KMS-11 (cell line): ENCODE measurements at regions not wholly inside any gene's neighbourhood (a gene's known extent, or its start where the extent isn't known, plus 50 kb on each side); places are given as distances from the start of the nearest gene placed in this dataset.

Source experiments
- H2AFZ ChIP-seq: fragments of 200-600 bp; sonication (generic); 2 replicates; pipeline ENCODE4 v1.6.1; 2016; ENCODE audit warnings: antibody characterized with exemption, mixed run types, low read depth
- H3K27ac ChIP-seq: fragments of 200-600 bp; sonication (generic); 2 replicates; pipeline ENCODE4 v1.6.1; 2016; ENCODE audit warnings: mild to moderate bottlenecking, mixed run types
- H3K27me3 ChIP-seq: fragments of 200-600 bp; sonication (generic); 2 replicates; pipeline ENCODE4 v1.6.1; 2017; ENCODE audit warnings: mild to moderate bottlenecking, low read depth, mixed run types, moderate library complexity; ENCODE audit not compliant: insufficient read depth
- H3K36me3 ChIP-seq: fragments of 200-600 bp; sonication (generic); 2 replicates; pipeline ENCODE4 v1.6.1; 2017; ENCODE audit warnings: mild to moderate bottlenecking, mixed run types; ENCODE audit not compliant: insufficient read depth
- H3K4me1 ChIP-seq: fragments of 200-600 bp; sonication (generic); 2 replicates; pipeline ENCODE4 v1.6.1; 2016; ENCODE audit warnings: mild to moderate bottlenecking, low read depth, mixed run types; ENCODE audit not compliant: poor library complexity, severe bottlenecking
- H3K4me2 ChIP-seq: fragments of 200-600 bp; sonication (generic); 2 replicates; pipeline ENCODE4 v1.7.0; 2016; ENCODE audit warnings: mild to moderate bottlenecking, mixed run types
- H3K4me3 ChIP-seq: fragments of 200-600 bp; sonication (generic); IDR thresholded peaks from 2 replicates; pipeline ENCODE4 v1.6.1; 2017; ENCODE audit warnings: low read depth, low read length, mixed read lengths; ENCODE audit not compliant: insufficient read depth
- H3K79me2 ChIP-seq: fragments of 200-600 bp; sonication (generic); 2 replicates; pipeline ENCODE4 v1.6.1; 2016; ENCODE audit warnings: low read depth, mixed run types; ENCODE audit not compliant: insufficient read depth
- H3K9ac ChIP-seq: fragments of 200-600 bp; sonication (generic); 2 replicates; pipeline ENCODE4 v1.6.1; 2016; ENCODE audit warnings: mild to moderate bottlenecking, mixed run types
- H4K20me1 ChIP-seq: fragments of 200-600 bp; sonication (generic); 2 replicates; pipeline ENCODE4 v1.6.1; 2016; ENCODE audit warnings: mild to moderate bottlenecking, mixed run types; ENCODE audit not compliant: insufficient read depth
- CTCF ChIP-seq: fragments of 200-600 bp; sonication (generic); conservative IDR thresholded peaks from 2 replicates; pipeline ENCODE4 v1.6.1; 2017; ENCODE audit warnings: low read depth, mild to moderate bottlenecking, antibody characterized with exemption, low read length, moderate library complexity, mixed read lengths

GRCh38 chr18:49694402-49694801, 118.9 kb downstream of the ACAA2 start:
- no peaks in the 10 kb centered on the region for H3K36me3 ChIP-seq
- no peaks in the 10 kb centered on the region for H3K27me3 ChIP-seq
- H2AFZ ChIP-seq: no peak overlapping the region
- H3K4me2 ChIP-seq: no peak overlapping the region
- H3K27ac ChIP-seq: no peak overlapping the region
- no peak overlapping the region for H3K4me3 ChIP-seq
- H3K79me2 ChIP-seq: no peaks in the 10 kb centered on the region
- TF ChIP-seq CTCF: no peak
- no peak overlapping the region for H3K9ac ChIP-seq
- H3K4me1 ChIP-seq: no peaks in the 10 kb centered on the region
- no peaks in the 10 kb centered on the region for H4K20me1 ChIP-seq

- H3K4me1 ChIP-seq: no peaks in the 10 kb centered on the region
- no peak for TF ChIP-seq CTCF
- no peak overlapping the region for H3K9ac ChIP-seq
- H4K20me1 ChIP-seq: no peaks in the 10 kb centered on the region
- no peaks in the 10 kb centered on the region for H3K36me3 ChIP-seq
- H3K79me2 ChIP-seq: no peaks in the 10 kb centered on the region
- H2AFZ ChIP-seq: no peak overlapping the region
- no peak overlapping the region for H3K4me2 ChIP-seq
- H3K27ac ChIP-seq: no peak overlapping the region
- no peaks in the 10 kb centered on the region for H3K27me3 ChIP-seq
- no peak overlapping the region for H3K4me3 ChIP-seq
These were observed 119.7 kb downstream of the ACAA2 start for GRCh38 chr18:49693717-49694005.

GRCh38 chr18:49692906-49693716, 120.2 kb downstream of the ACAA2 start:
- H3K4me3 ChIP-seq: no peak overlapping the region
- no peak for TF ChIP-seq CTCF
- H3K79me2 ChIP-seq: no peaks in the 10 kb centered on the region
- no peak overlapping the region for H2AFZ ChIP-seq
- no peak overlapping the region for H3K4me2 ChIP-seq
- H3K4me1 ChIP-seq: no peaks in the 10 kb centered on the region
- no peak overlapping the region for H3K9ac ChIP-seq
- no peaks in the 10 kb centered on the region for H3K27me3 ChIP-seq
- H4K20me1 ChIP-seq: no peaks in the 10 kb centered on the region
- no peak overlapping the region for H3K27ac ChIP-seq
- no peaks in the 10 kb centered on the region for H3K36me3 ChIP-seq

GRCh38 chr18:49691177-49691608, 122.1 kb downstream of the ACAA2 start:
- H2AFZ ChIP-seq: no peak overlapping the region
- no peak overlapping the region for H3K27ac ChIP-seq
- no peak overlapping the region for H3K4me3 ChIP-seq
- no peak overlapping the region for H3K4me2 ChIP-seq
- no peaks in the 10 kb centered on the region for H4K20me1 ChIP-seq
- H3K27me3 ChIP-seq: no peaks in the 10 kb centered on the region
- no peaks in the 10 kb centered on the region for H3K4me1 ChIP-seq
- H3K9ac ChIP-seq: no peak overlapping the region
- TF ChIP-seq CTCF: no peak
- no peaks in the 10 kb centered on the region for H3K36me3 ChIP-seq
- no peaks in the 10 kb centered on the region for H3K79me2 ChIP-seq
